Osteocyte (in vitro differentiated cells): ENCODE measurements at regions not wholly inside any gene's neighbourhood (a gene's known extent, or its start where the extent isn't known, plus 50 kb on each side); places are given as distances from the start of the nearest gene placed in this dataset.

Experiments used
- DNase-seq: peaks from one replicate; pipeline ENCODE4 v3.0.0; 2021; ENCODE audit warnings: mixed read lengths; ENCODE audit not compliant: unreplicated experiment; ENCODE audit errors: extremely low spot score
- H3K27ac Mint-ChIP-seq: one replicate; pipeline ENCODE4 v1.8.0; 2021; ENCODE audit warnings: mild to moderate bottlenecking, mixed read lengths; ENCODE audit not compliant: unreplicated experiment
- H3K27me3 Mint-ChIP-seq: one replicate; pipeline ENCODE4 v1.8.0; 2021; ENCODE audit warnings: mixed read lengths; ENCODE audit not compliant: unreplicated experiment
- H3K36me3 Mint-ChIP-seq: one replicate; pipeline ENCODE4 v1.8.0; 2021; ENCODE audit warnings: mixed read lengths; ENCODE audit not compliant: unreplicated experiment
- H3K4me1 Mint-ChIP-seq: one replicate; pipeline ENCODE4 v1.8.0; 2021; ENCODE audit warnings: mixed read lengths; ENCODE audit not compliant: unreplicated experiment
- H3K4me3 Mint-ChIP-seq: one replicate; pipeline ENCODE4 v1.8.0; 2021; ENCODE audit warnings: mild to moderate bottlenecking, moderate library complexity, mixed read lengths; ENCODE audit not compliant: unreplicated experiment
- H3K9me3 Mint-ChIP-seq: one replicate; pipeline ENCODE4 v1.8.0; 2021; ENCODE audit warnings: mixed read lengths; ENCODE audit not compliant: unreplicated experiment
- CTCF ChIP-seq: fragments of 200-600 bp; sonication (generic); IDR thresholded peaks from 2 replicates; pipeline ENCODE4 v1.5.0; 2021; ENCODE audit warnings: antibody characterized with exemption, mild to moderate bottlenecking, moderate library complexity

- H3K36me3 Mint-ChIP-seq, result peaks cover 1% of the 10 kb centered on the region
- H3K9me3 Mint-ChIP-seq, result peaks cover 4% of the 10 kb centered on the region
- H3K27ac Mint-ChIP-seq, result no peak overlapping the region
- H3K4me3 Mint-ChIP-seq, result no peak overlapping the region
- no peaks in the 10 kb centered on the region for H3K4me1 Mint-ChIP-seq
- no peak for TF ChIP-seq CTCF
- peaks cover 4% of the 10 kb centered on the region for H3K27me3 Mint-ChIP-seq
- no peak for DNase-seq
These were observed 247.0 kb upstream of the SLC30A5 start for GRCh38 chr5:68846828-68847227.

DNA sequence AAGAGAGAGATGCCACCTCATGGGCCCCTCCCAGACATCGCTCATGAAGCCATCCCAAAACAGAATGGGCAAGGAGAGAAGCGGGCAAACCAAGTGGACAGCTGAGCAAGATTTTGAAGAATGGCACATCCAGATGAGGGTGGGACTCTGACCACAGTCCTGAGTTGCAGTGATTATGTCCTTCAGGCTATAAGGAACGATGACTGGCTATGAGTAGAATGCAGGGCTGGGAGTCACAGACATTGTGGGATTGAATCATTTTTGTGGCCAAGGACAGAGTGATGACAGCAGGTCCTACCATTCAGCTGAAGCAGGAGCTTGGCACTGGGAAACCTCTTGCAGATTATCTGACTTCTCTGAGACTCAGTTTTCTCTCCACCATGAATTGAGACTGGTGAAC lies 245.7 kb upstream of the SLC30A5 start:
- no peak overlapping the region for H3K4me3 Mint-ChIP-seq
- no peaks in the 10 kb centered on the region for H3K4me1 Mint-ChIP-seq
- no peak for DNase-seq
- H3K9me3 Mint-ChIP-seq, result peaks cover 4% of the 10 kb centered on the region
- no peak for TF ChIP-seq CTCF
- H3K27ac Mint-ChIP-seq, result no peak overlapping the region
- peaks cover 4% of the 10 kb centered on the region for H3K27me3 Mint-ChIP-seq
- peaks cover 1% of the 10 kb centered on the region for H3K36me3 Mint-ChIP-seq

DNA sequence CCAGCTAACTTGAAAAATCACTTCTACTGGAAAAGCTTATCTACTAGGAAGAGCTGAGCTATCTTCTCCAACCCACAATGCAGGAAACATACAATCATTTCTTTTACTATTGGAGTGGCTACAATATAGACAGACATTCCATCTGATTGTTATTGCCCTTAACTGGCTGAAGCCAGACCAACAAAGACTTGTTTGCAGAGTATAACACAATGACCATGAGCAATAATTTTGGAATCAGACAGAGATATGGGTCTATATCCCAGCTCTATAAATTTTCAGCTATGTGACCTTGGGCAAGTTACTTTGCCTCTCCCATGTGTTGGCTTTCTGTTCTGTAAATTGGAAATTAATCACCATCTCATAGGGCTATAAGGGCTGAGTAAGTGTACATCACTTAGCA lies 244.7 kb upstream of the SLC30A5 start:
- no peak for DNase-seq
- no peak for TF ChIP-seq CTCF
- no peak overlapping the region for H3K27ac Mint-ChIP-seq
- no peak overlapping the region for H3K4me3 Mint-ChIP-seq
- peaks cover 1% of the 10 kb centered on the region for H3K36me3 Mint-ChIP-seq
- peaks cover 4% of the 10 kb centered on the region for H3K9me3 Mint-ChIP-seq
- peaks cover 4% of the 10 kb centered on the region for H3K27me3 Mint-ChIP-seq
- no peaks in the 10 kb centered on the region for H3K4me1 Mint-ChIP-seq

DNA sequence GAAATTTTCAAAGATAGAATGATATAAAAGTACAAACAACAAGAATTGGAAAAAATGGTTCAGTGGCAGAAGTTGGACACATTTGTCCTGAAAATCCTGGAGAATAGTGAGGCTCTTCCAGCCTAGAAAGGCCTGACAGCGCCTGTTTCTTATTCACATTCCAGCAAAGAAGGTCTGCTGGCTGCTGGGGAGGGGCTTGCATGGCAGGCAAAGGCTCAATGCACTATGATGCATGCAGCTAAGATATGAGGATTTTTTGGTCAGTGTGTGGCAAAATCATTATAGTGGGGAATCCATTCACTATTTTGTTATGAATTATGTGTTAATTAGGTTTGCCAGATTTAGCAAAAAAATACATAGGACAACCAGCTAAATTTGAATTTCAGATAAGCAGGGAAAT lies 243.9 kb upstream of the SLC30A5 start:
- peaks cover 4% of the 10 kb centered on the region for H3K9me3 Mint-ChIP-seq
- peaks cover 4% of the 10 kb centered on the region for H3K27me3 Mint-ChIP-seq
- no peak for TF ChIP-seq CTCF
- H3K4me1 Mint-ChIP-seq, result no peaks in the 10 kb centered on the region
- H3K36me3 Mint-ChIP-seq, result peaks cover 1% of the 10 kb centered on the region
- no peak overlapping the region for H3K27ac Mint-ChIP-seq
- no peak overlapping the region for H3K4me3 Mint-ChIP-seq
- DNase-seq, result no peak

GRCh38 chr5:68861099-68861498 lies 232.7 kb upstream of the SLC30A5 start:
- no peaks in the 10 kb centered on the region for H3K36me3 Mint-ChIP-seq
- H3K4me3 Mint-ChIP-seq, result no peak overlapping the region
- no peak overlapping the region for H3K27ac Mint-ChIP-seq
- DNase-seq, result no peak
- peaks cover 24% of the 10 kb centered on the region for H3K27me3 Mint-ChIP-seq
- peaks cover 17% of the 10 kb centered on the region for H3K9me3 Mint-ChIP-seq
- no peaks in the 10 kb centered on the region for H3K4me1 Mint-ChIP-seq
- TF ChIP-seq CTCF, result no peak
